ENCODE measurements at regions not wholly inside any gene's neighbourhood (a gene's known extent, or its start where the extent isn't known, plus 50 kb on each side); places are given as distances from the start of the nearest gene placed in this dataset.

GRCh38 chr2:171249689-171250088 is 89.0 kb upstream of the TLK1 start:
- no peaks in the 10 kb centered on the region for H3K27me3 ChIP-seq (ENCODE audit: control insufficient read depth, insufficient read depth, low read length, poor library complexity, severe bottlenecking)
- no peaks in the 10 kb centered on the region for H3K4me1 Mint-ChIP-seq
- H3K4me3 Mint-ChIP-seq: no peak overlapping the region
- H3K27ac ChIP-seq (ENCODE audit: low read depth, low read length): no peak overlapping the region
- no peak overlapping the region for H3K4me3 ChIP-seq (ENCODE audit: low read length)
- DNase-seq: no peak
- peaks cover 23% of the 10 kb centered on the region for H3K9me3 ChIP-seq (ENCODE audit: control insufficient read depth, low read length)
- H3K4me1 ChIP-seq (ENCODE audit: control insufficient read depth, insufficient read depth, low read length): no peaks in the 10 kb centered on the region
- peaks cover 25% of the 10 kb centered on the region for H3K9me3 Mint-ChIP-seq
- H3K27me3 Mint-ChIP-seq (ENCODE audit: insufficient read depth): no peaks in the 10 kb centered on the region
- H3K27ac Mint-ChIP-seq: peak overlapping the region; percentile 13
- peaks cover 8% of the 10 kb centered on the region for H3K36me3 Mint-ChIP-seq (ENCODE audit: low read depth)
- H3K9ac ChIP-seq (ENCODE audit: extremely low read depth, low read length, poor library complexity, severe bottlenecking): no peak overlapping the region
- TF ChIP-seq CTCF (conservative IDR thresholded peaks at IDR 0.05): no peak
- no peaks in the 10 kb centered on the region for H3K36me3 ChIP-seq (ENCODE audit: control insufficient read depth, insufficient read depth, low read length)
- WGBS, 2 experiments (ENCODE audit: insufficient coverage in 1 of 2, insufficient read length in 1 of 2): 91 to 93% methylated on average over 1 of the region's 1 CpG

- Mint-ChIP-seq H3K27ac (no peak overlapping the region), H3K4me1 (no peaks in the 10 kb centered on the region), H3K36me3 (ENCODE audit: low read depth) (peaks cover 15% of the 10 kb centered on the region), H3K4me3 (no peak overlapping the region), H3K27me3 (ENCODE audit: insufficient read depth) (no peaks in the 10 kb centered on the region), H3K9me3 (peaks cover 33% of the 10 kb centered on the region)
- Histone ChIP-seq H3K9ac (ENCODE audit: extremely low read depth, low read length, poor library complexity, severe bottlenecking) (no peak overlapping the region), H3K4me1 (ENCODE audit: control insufficient read depth, insufficient read depth, low read length) (no peaks in the 10 kb centered on the region), H3K9me3 (ENCODE audit: control insufficient read depth, low read length) (peaks cover 19% of the 10 kb centered on the region), H3K36me3 (ENCODE audit: control insufficient read depth, insufficient read depth, low read length) (no peaks in the 10 kb centered on the region), H3K27me3 (ENCODE audit: control insufficient read depth, insufficient read depth, low read length, poor library complexity, severe bottlenecking) (no peaks in the 10 kb centered on the region), H3K4me3 (ENCODE audit: low read length) (no peak overlapping the region), H3K27ac (ENCODE audit: low read depth, low read length) (no peak overlapping the region)
- WGBS, 2 experiments (ENCODE audit: insufficient coverage in 1 of 2, insufficient read length in 1 of 2): 92% methylated on average over 4 to 8 of the region's 8 CpGs
- no peak for TF ChIP-seq CTCF (conservative IDR thresholded peaks at IDR 0.05)
- DNase-seq: no peak
These were observed 87.3 kb upstream of the TLK1 start for GRCh38 chr2:171247741-171248662.

GRCh38 chr2:171244970-171245782 is 84.5 kb upstream of the TLK1 start:
- Mint-ChIP-seq H3K4me3 (no peak overlapping the region), H3K36me3 (ENCODE audit: low read depth) (peaks cover 15% of the 10 kb centered on the region), H3K27me3 (ENCODE audit: insufficient read depth) (no peaks in the 10 kb centered on the region), H3K27ac (no peak overlapping the region), H3K4me1 (peaks cover 2% of the 10 kb centered on the region), H3K9me3 (peaks cover 33% of the 10 kb centered on the region)
- Histone ChIP-seq H3K36me3 (ENCODE audit: control insufficient read depth, insufficient read depth, low read length) (no peaks in the 10 kb centered on the region), H3K9ac (ENCODE audit: extremely low read depth, low read length, poor library complexity, severe bottlenecking) (no peak overlapping the region), H3K4me1 (ENCODE audit: control insufficient read depth, insufficient read depth, low read length) (peaks cover 2% of the 10 kb centered on the region), H3K27ac (ENCODE audit: low read depth, low read length) (no peak overlapping the region), H3K27me3 (ENCODE audit: control insufficient read depth, insufficient read depth, low read length, poor library complexity, severe bottlenecking) (no peaks in the 10 kb centered on the region), H3K9me3 (ENCODE audit: control insufficient read depth, low read length) (peaks cover 19% of the 10 kb centered on the region), H3K4me3 (ENCODE audit: low read length) (peak overlapping the region; percentile 40)
- no peak for TF ChIP-seq CTCF (conservative IDR thresholded peaks at IDR 0.05)
- 84 to 100% methylated on average over 1 to 2 of the region's 2 CpGs for WGBS, 2 experiments (ENCODE audit: insufficient coverage in 1 of 2, insufficient read length in 1 of 2)
- no peak for DNase-seq

All from endodermal cell (in vitro differentiated cells).